WTC11 (cell line): ENCODE measurements at regions not wholly inside any gene's neighbourhood (a gene's known extent, or its start where the extent isn't known, plus 50 kb on each side); places are given as distances from the start of the nearest gene placed in this dataset.

Experiments
- CREM ChIP-seq: sonication (generic); formaldehyde crosslinking; IDR thresholded peaks from 2 replicates; pipeline ENCODE4 v1.8.1; 2022; ENCODE audit warnings: mild to moderate bottlenecking, missing genetic modification reagents, moderate library complexity
- FOXJ3 ChIP-seq: sonication (generic); formaldehyde crosslinking; IDR thresholded peaks from 2 replicates; pipeline ENCODE4 v1.9.0; 2021; ENCODE audit warnings: missing genetic modification reagents, mild to moderate bottlenecking, borderline replicate concordance
- TEAD4 ChIP-seq: sonication (generic); formaldehyde crosslinking; IDR thresholded peaks from 2 replicates; pipeline ENCODE4 v1.8.0; 2022; ENCODE audit warnings: mild to moderate bottlenecking, missing genetic modification reagents
- TF ChIP-seq, protein P1 (sequence below): sonication (generic); formaldehyde crosslinking; conservative IDR thresholded peaks from 2 replicates; pipeline ENCODE4 v1.8.1; 2023; ENCODE audit warnings: mild to moderate bottlenecking, low read depth, missing genetic modification reagents, moderate library complexity
- TF ChIP-seq, protein P2 (sequence below): sonication (generic); formaldehyde crosslinking; IDR thresholded peaks from 2 replicates; pipeline ENCODE4 v1.8.1; 2023; ENCODE audit warnings: mild to moderate bottlenecking, missing genetic modification reagents, moderate library complexity
- TF ChIP-seq, protein P3 (sequence below): fragments of 200-600 bp; IDR thresholded peaks from 2 replicates; pipeline ENCODE4 v1.8.0; 2022; ENCODE audit warnings: antibody characterized with exemption
- TF ChIP-seq, protein P4 (sequence below): sonication (generic); formaldehyde crosslinking; IDR thresholded peaks from 2 replicates; pipeline ENCODE4 v1.8.0; 2022; ENCODE audit warnings: mild to moderate bottlenecking, missing genetic modification reagents
- TF ChIP-seq, protein P5 (sequence below): sonication (generic); formaldehyde crosslinking; conservative IDR thresholded peaks from 2 replicates; pipeline ENCODE4 v1.8.1; 2022; ENCODE audit warnings: mild to moderate bottlenecking, missing genetic modification reagents
- TF ChIP-seq, protein P6 (sequence below): sonication (generic); formaldehyde crosslinking; IDR thresholded peaks from 2 replicates; pipeline ENCODE4 v1.8.1; 2023; ENCODE audit warnings: mild to moderate bottlenecking, moderate library complexity, missing genetic modification reagents

DNA sequence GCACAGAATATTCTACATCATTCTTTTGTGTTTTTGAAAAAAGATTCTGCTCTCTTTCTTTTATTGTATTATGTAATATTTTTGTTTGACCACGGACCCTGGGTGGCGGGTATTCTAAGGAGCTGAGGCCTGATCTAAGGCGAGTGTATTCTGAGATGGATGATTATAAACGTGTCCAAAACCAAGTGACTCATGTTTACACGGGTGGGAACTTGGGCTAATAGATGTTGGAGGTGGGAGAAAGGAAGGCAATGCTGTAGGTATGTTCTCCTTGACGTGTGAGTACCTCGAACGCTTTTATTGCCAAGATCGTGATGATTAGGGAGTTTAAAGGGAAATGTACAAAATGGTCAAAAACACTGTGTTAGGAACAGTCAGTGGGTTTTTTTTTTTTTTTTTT is 188.9 kb upstream of the FAT1 start:
- TF ChIP-seq, protein P1, sequence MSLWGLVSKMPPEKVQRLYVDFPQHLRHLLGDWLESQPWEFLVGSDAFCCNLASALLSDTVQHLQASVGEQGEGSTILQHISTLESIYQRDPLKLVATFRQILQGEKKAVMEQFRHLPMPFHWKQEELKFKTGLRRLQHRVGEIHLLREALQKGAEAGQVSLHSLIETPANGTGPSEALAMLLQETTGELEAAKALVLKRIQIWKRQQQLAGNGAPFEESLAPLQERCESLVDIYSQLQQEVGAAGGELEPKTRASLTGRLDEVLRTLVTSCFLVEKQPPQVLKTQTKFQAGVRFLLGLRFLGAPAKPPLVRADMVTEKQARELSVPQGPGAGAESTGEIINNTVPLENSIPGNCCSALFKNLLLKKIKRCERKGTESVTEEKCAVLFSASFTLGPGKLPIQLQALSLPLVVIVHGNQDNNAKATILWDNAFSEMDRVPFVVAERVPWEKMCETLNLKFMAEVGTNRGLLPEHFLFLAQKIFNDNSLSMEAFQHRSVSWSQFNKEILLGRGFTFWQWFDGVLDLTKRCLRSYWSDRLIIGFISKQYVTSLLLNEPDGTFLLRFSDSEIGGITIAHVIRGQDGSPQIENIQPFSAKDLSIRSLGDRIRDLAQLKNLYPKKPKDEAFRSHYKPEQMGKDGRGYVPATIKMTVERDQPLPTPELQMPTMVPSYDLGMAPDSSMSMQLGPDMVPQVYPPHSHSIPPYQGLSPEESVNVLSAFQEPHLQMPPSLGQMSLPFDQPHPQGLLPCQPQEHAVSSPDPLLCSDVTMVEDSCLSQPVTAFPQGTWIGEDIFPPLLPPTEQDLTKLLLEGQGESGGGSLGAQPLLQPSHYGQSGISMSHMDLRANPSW (CRISPR knock-in tag): no peak
- TF ChIP-seq, protein P2, sequence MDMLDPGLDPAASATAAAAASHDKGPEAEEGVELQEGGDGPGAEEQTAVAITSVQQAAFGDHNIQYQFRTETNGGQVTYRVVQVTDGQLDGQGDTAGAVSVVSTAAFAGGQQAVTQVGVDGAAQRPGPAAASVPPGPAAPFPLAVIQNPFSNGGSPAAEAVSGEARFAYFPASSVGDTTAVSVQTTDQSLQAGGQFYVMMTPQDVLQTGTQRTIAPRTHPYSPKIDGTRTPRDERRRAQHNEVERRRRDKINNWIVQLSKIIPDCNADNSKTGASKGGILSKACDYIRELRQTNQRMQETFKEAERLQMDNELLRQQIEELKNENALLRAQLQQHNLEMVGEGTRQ (CRISPR knock-in tag): no peak
- TF ChIP-seq, protein P3, sequence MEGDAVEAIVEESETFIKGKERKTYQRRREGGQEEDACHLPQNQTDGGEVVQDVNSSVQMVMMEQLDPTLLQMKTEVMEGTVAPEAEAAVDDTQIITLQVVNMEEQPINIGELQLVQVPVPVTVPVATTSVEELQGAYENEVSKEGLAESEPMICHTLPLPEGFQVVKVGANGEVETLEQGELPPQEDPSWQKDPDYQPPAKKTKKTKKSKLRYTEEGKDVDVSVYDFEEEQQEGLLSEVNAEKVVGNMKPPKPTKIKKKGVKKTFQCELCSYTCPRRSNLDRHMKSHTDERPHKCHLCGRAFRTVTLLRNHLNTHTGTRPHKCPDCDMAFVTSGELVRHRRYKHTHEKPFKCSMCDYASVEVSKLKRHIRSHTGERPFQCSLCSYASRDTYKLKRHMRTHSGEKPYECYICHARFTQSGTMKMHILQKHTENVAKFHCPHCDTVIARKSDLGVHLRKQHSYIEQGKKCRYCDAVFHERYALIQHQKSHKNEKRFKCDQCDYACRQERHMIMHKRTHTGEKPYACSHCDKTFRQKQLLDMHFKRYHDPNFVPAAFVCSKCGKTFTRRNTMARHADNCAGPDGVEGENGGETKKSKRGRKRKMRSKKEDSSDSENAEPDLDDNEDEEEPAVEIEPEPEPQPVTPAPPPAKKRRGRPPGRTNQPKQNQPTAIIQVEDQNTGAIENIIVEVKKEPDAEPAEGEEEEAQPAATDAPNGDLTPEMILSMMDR: no peak
- TF ChIP-seq, protein P4, sequence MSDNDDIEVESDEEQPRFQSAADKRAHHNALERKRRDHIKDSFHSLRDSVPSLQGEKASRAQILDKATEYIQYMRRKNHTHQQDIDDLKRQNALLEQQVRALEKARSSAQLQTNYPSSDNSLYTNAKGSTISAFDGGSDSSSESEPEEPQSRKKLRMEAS (CRISPR knock-in tag): no peak
- no peak for TF ChIP-seq CREM (CRISPR knock-in tag)
- no peak for TF ChIP-seq FOXJ3 (CRISPR knock-in tag)
- TF ChIP-seq, protein P5, sequence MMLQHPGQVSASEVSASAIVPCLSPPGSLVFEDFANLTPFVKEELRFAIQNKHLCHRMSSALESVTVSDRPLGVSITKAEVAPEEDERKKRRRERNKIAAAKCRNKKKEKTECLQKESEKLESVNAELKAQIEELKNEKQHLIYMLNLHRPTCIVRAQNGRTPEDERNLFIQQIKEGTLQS (CRISPR knock-in tag): no peak
- TF ChIP-seq, protein P6, sequence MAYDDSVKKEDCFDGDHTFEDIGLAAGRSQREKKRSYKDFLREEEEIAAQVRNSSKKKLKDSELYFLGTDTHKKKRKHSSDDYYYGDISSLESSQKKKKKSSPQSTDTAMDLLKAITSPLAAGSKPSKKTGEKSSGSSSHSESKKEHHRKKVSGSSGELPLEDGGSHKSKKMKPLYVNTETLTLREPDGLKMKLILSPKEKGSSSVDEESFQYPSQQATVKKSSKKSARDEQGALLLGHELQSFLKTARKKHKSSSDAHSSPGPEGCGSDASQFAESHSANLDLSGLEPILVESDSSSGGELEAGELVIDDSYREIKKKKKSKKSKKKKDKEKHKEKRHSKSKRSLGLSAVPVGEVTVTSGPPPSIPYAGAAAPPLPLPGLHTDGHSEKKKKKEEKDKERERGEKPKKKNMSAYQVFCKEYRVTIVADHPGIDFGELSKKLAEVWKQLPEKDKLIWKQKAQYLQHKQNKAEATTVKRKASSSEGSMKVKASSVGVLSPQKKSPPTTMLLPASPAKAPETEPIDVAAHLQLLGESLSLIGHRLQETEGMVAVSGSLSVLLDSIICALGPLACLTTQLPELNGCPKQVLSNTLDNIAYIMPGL (CRISPR knock-in tag): no peak
- TF ChIP-seq TEAD4 (CRISPR knock-in tag): no peak
